ENCODE measurements at regions not wholly inside any gene's neighbourhood (a gene's known extent, or its start where the extent isn't known, plus 50 kb on each side); places are given as distances from the start of the nearest gene placed in this dataset.
"Not testable (repeated sequence)": the region's sequence is repeated elsewhere in the genome, so short reads cannot be mapped to it uniquely, and the experiment has no call there.

- TF ChIP-seq CTCF (conservative IDR thresholded peaks at IDR 0.05); ZFX (IDR thresholded peaks at IDR 0.05): not testable (repeated sequence)
Observed at GRCh38 chr11:57893200-57893599, 130.5 kb upstream of the OR9Q1 start.

All from C4-2B (cell line).